Limb (tissue), 2 donors: ENCODE measurements at regions not wholly inside any gene's neighbourhood (a gene's known extent, or its start where the extent isn't known, plus 50 kb on each side); places are given as distances from the start of the nearest gene placed in this dataset.
"Not testable (repeated sequence)": the region's sequence is repeated elsewhere in the genome, so short reads cannot be mapped to it uniquely, and the experiment has no call there.

Experiments
- DNase-seq, 2 donors: peaks; one replicate each; pipeline ENCODE4 v3.0.0-alpha.2; 2016; ENCODE audit errors: extremely low spot score in 2 of 2

- peak in 1 of 2 donors; percentile 35 for DNase-seq
Measured at GRCh38 chr2:62654876-62655359, 50.6 kb upstream of the EHBP1 start.

- no peak for DNase-seq
Measured at GRCh38 chr2:62654423-62654791, 51.1 kb upstream of the EHBP1 start.

- no peak for DNase-seq
Measured at GRCh38 chr2:62653582-62654422, 51.7 kb upstream of the EHBP1 start.

- DNase-seq, result not testable (repeated sequence)
Measured at GRCh38 chr2:62649087-62649486, 56.4 kb upstream of the EHBP1 start.

- DNase-seq, result no peak
Measured at GRCh38 chr2:62643100-62643471, 62.4 kb upstream of the EHBP1 start.

GRCh38 chr2:62642429-62643099 is 62.9 kb upstream of the EHBP1 start:
- DNase-seq, result no peak

GRCh38 chr2:62641936-62642335 is 63.6 kb upstream of the EHBP1 start:
- DNase-seq, result no peak

- no peak for DNase-seq
Measured at GRCh38 chr2:62641410-62641843, 64.1 kb upstream of the EHBP1 start.

- DNase-seq, result no peak
Measured at GRCh38 chr2:62631160-62632085, 74.1 kb upstream of the EHBP1 start.

- DNase-seq, result not testable (repeated sequence)
Measured at GRCh38 chr2:62630206-62630605, 75.3 kb upstream of the EHBP1 start.

GRCh38 chr2:62629310-62629709 is 76.2 kb upstream of the EHBP1 start:
- DNase-seq, result not testable (repeated sequence)

GRCh38 chr2:62627667-62628066 is 77.8 kb upstream of the EHBP1 start:
- DNase-seq, result no peak

- no peak for DNase-seq
Measured at GRCh38 chr2:62624855-62625254, 80.7 kb upstream of the EHBP1 start.

- not testable (repeated sequence) for DNase-seq
Measured at GRCh38 chr2:62616486-62616885, 89.0 kb upstream of the EHBP1 start.

GRCh38 chr2:62611854-62612253 is 93.7 kb upstream of the EHBP1 start:
- no peak for DNase-seq

- not testable (repeated sequence) for DNase-seq
Measured at GRCh38 chr2:62605471-62605870, 99.5 kb upstream of the TMEM17 start.

GRCh38 chr2:62604336-62604735 is 98.3 kb upstream of the TMEM17 start:
- DNase-seq, result no peak

GRCh38 chr2:62603154-62603712 is 97.2 kb upstream of the TMEM17 start:
- DNase-seq, result no peak

GRCh38 chr2:62599674-62600410 is 93.8 kb upstream of the TMEM17 start:
- DNase-seq, result not testable (repeated sequence)

GRCh38 chr2:62597323-62597722 is 91.3 kb upstream of the TMEM17 start:
- no peak for DNase-seq
